ENCODE measurements at regions not wholly inside any gene's neighbourhood (a gene's known extent, or its start where the extent isn't known, plus 50 kb on each side); places are given as distances from the start of the nearest gene placed in this dataset.
"Not testable (repeated sequence)": the region's sequence is repeated elsewhere in the genome, so short reads cannot be mapped to it uniquely, and the experiment has no call there.

DNA sequence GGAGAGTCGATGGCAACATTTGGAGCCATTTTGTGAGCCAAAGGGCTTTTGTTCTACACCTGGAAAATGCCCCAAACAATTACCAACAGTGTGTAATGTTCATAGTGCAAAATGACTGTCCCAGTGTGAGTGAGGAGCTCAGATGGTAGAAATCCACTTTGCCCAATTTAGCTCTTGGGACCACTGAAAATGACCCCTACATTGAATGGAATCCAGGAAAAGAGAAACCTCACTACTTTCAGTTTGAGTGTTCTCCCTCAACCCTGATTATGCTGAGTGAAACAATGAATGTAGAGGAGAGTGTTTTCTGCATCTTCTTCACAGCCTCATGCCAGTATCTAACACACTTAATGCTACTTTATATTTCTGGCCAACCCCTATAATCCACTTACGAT lies 84.9 kb upstream of the NRN1 start:
- no peak for DNase-seq (ENCODE audit: low read depth in 1 of 2, low spot score in 1 of 2)

DNA sequence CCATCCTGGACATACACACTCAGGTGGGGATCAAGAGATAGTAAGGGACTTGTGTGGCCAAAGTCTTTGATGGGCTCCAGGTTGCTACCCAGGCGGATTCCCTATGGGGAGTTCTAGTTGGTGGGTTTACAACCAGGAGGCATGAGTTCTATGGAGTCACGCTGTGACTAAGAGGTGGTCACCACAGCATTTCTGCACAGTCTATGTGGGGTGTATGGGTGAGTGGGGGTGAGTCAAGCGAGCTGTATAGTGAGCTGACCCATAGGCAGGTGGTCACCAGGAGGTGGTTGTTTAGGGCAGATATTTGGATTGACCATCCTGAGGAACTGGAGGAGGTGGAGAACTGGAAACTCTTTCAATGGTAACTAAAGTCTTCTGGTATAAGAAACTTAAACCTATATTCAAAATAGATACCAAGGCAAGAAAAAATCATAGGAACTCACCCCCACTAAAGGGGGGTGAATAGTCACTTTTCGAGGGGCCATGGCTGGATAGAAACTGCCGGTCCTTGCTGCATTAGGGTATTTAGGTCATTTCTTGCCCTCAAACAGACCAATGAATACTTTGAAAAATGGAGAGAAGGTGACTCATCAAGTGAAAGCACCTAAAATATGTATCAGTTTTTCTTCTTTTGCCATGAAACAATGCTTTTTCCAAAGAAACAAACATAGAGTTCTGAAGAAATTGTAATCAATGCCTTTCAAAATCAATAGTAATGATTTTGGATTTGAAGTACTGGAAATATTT lies 84.3 kb upstream of the NRN1 start:
- no peak for DNase-seq (ENCODE audit: low read depth in 1 of 2, low spot score in 1 of 2)

DNA sequence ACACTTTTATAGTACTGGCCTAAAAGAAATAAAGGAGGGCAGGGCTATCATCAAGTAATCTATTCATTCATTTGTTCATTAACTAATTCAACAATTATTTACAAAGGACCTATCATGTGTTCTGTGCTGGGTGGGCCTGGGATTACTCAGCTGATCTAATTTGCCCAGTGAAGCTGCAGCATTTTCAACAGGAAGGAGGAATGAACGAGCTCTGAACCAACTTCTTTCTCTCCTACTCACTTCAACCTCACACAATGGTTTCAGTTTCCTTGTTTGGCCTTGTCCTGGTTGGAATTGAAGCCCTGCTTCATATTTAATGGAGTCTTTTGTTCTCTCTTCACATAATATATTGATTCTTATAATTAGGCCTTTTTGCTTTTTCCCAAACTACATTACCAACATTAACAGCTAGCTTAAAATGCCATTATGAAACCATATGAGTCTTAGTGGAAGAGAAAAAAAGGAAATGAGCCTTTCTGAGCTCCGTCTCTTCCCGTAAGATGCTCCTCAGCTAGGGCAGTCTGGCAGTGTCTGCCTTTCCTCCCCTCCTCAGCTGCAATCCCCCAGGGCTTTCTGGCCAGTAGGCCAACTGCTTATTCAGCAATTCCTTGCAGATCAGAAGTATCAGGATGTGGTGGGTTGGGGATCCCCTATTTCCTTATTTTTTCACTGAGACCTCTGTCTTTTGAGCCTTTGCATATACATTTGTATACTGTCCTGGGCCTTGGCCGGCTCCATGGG lies 79.4 kb upstream of the NRN1 start:
- DNase-seq (ENCODE audit: low read depth in 1 of 2, low spot score in 1 of 2), result no peak

DNA sequence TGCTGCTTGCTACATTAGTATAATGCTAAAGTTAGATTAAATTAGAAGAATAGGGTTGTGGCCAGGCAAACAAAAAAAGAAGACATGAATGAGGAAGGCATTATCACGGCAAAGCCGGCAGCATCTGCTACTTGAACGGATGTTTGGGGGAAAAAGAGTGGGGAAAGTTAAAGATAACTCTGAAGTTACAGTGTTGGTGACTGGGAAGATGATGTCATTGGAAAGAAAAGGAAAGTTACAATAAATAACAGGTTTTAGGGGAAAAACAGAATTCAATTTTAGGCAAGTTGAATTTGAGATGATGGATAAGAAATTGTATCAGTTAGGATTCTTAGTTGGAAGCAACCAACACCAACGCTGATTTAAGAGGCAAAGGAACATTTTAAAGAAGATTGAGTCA lies 74.2 kb upstream of the NRN1 start:
- DNase-seq (ENCODE audit: low read depth in 1 of 2, low spot score in 1 of 2), result no peak

GRCh38 chr6:6074190-6074589 lies 67.5 kb upstream of the NRN1 start:
- DNase-seq (ENCODE audit: low read depth in 1 of 2, low spot score in 1 of 2), result no peak

DNA sequence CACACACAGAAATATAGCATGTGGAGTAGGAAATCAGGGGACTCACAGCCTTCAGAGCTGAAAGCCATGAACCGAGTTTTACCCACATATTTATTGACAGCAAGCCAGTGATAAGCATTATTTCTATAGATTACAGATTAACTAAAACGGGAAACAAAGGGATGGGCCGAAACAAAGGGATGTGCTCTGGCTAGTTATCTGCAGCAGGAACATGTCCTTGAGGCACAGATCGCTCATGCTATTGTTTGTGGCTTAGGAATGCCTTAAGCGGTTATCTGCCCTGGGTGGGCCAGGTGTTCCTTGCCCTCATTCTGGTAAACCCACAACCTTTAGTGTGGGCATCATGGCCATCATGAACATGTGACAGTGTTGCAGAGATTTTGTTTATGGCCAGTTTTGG lies 61.4 kb upstream of the NRN1 start:
- not testable (repeated sequence) for DNase-seq (ENCODE audit: low read depth in 1 of 2, low spot score in 1 of 2)

GRCh38 chr6:6058054-6058444 lies 51.3 kb upstream of the NRN1 start:
- no peak for DNase-seq (ENCODE audit: low read depth in 1 of 2, low spot score in 1 of 2)

DNA sequence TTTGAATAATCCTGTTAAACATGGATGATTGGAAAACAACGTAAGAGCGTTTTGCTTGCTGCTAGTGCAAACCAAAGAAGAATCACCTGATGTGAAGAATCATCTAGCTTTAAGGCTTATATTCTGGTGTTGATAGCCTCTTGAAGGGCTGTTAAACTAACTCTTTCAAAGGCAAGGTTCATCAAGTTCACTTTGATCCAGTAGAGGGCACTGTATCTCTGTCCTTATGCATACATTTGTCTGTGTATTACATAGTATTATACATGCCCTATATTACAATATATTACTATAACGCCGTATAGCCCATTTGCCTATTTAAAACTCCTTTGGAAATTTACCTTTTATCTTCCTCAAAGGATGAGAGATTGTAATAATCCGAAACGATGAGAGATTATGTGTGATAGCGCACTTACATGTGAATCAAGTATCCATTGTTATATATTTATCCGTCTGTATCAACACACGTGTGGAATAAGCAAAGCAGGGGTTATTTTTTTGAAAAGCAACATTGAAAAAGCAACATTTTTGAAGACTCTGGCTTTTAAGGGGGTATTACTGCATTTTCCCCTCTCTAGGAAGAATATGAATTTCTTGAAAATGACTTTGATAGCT lies 50.8 kb upstream of the NRN1 start:
- DNase-seq (ENCODE audit: low read depth in 1 of 2, low spot score in 1 of 2), result peak in 1 of 2 donors; percentile 25

Data from activated CD4-positive, alpha-beta T cell treated with anti-CD3 and anti-CD28 coated beads, Interleukin-2, amount 50 U/mL, for 24 hours (primary cell).